Karpas-422 (cell line): ENCODE measurements at regions not wholly inside any gene's neighbourhood (a gene's known extent, or its start where the extent isn't known, plus 50 kb on each side); places are given as distances from the start of the nearest gene placed in this dataset.

ENCODE experiments used
- DNase-seq: peaks from one replicate; pipeline ENCODE4 v3.0.0-alpha.2; 2015
- H2AFZ ChIP-seq: fragments of 200-600 bp; sonication (generic); 2 replicates; pipeline ENCODE4 v1.6.1; 2014; ENCODE audit warnings: antibody characterized with exemption, low read length, mixed read lengths
- H3K27ac ChIP-seq: fragments of 200-600 bp; sonication (generic); 2 replicates; pipeline ENCODE4 v1.5.1; 2014; ENCODE audit warnings: mild to moderate bottlenecking, low read length, moderate library complexity
- H3K27me3 ChIP-seq: fragments of 200-600 bp; sonication (generic); 2 replicates; pipeline ENCODE4 v1.6.1; 2014; ENCODE audit warnings: low read length, mixed read lengths
- H3K36me3 ChIP-seq: fragments of 200-600 bp; sonication (generic); 2 replicates; pipeline ENCODE4 v1.6.1; 2014; ENCODE audit warnings: low read length, mixed read lengths; ENCODE audit not compliant: insufficient read depth
- H3K4me1 ChIP-seq: fragments of 200-600 bp; sonication (generic); 2 replicates; pipeline ENCODE4 v1.6.1; 2014; ENCODE audit warnings: mild to moderate bottlenecking, low read length, mixed read lengths
- H3K4me2 ChIP-seq: fragments of 200-600 bp; sonication (generic); 2 replicates; pipeline ENCODE4 v1.6.1; 2014; ENCODE audit warnings: low read length, low read depth, mild to moderate bottlenecking; ENCODE audit not compliant: poor library complexity, severe bottlenecking
- H3K4me3 ChIP-seq: fragments of 200-600 bp; sonication (generic); 2 replicates; pipeline ENCODE4 v1.5.1; 2014; ENCODE audit warnings: mild to moderate bottlenecking, antibody characterized with exemption, low read length, mixed read lengths
- H3K79me2 ChIP-seq: fragments of 200-600 bp; sonication (generic); 2 replicates; pipeline ENCODE4 v1.6.1; 2014; ENCODE audit warnings: mild to moderate bottlenecking, low read length, mixed read lengths
- H3K9ac ChIP-seq: fragments of 200-600 bp; sonication (generic); 2 replicates; pipeline ENCODE4 v1.6.0; 2014; ENCODE audit warnings: low read length
- H3K9me2 ChIP-seq: fragments of 200-600 bp; sonication (generic), shearing (Covaris generic); replicated peaks from 2 replicates; pipeline ENCODE4 v1.6.0; 2014; ENCODE audit warnings: mild to moderate bottlenecking, low read length, moderate library complexity; ENCODE audit not compliant: insufficient read depth
- H3K9me3 ChIP-seq: fragments of 300-700, 200-600 bp; sonication (generic); 2 replicates; pipeline ENCODE4 v1.6.1; 2014; ENCODE audit warnings: low read length, mixed read lengths
- H4K20me1 ChIP-seq: fragments of 200-600 bp; sonication (generic); 2 replicates; pipeline ENCODE4 v1.6.1; 2014; ENCODE audit warnings: mild to moderate bottlenecking, antibody characterized with exemption, low read length, low read depth; ENCODE audit not compliant: insufficient read depth

DNA sequence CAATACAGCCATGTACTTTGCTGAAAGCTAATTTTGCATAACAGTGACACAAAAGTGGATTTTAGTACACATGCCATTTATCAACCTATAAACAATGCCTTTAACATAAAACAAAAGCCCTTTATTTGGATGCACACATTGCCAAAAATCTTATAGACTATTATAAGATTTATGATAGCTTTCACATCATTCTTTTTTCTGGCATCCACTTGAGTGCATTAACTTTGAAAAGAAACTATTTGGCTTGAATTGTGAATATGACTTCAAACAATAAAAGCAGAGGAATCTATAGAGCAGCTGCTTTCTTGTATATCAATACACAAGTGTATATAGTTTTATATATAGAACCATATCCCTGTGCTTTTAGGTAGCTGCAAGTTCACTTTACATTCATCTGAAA lies 577.4 kb downstream of the CBLN2 start:
- no peak overlapping the region for H3K4me3 ChIP-seq
- H3K9ac ChIP-seq: no peak overlapping the region
- H3K36me3 ChIP-seq: no peaks in the 10 kb centered on the region
- H3K27me3 ChIP-seq: no peaks in the 10 kb centered on the region
- no peak for DNase-seq
- H3K4me1 ChIP-seq: no peaks in the 10 kb centered on the region
- no peaks in the 10 kb centered on the region for H4K20me1 ChIP-seq
- H3K4me2 ChIP-seq: no peak overlapping the region
- no peak overlapping the region for H2AFZ ChIP-seq
- no peaks in the 10 kb centered on the region for H3K9me2 ChIP-seq
- H3K9me3 ChIP-seq: peaks cover 77% of the 10 kb centered on the region
- no peak overlapping the region for H3K27ac ChIP-seq
- no peaks in the 10 kb centered on the region for H3K79me2 ChIP-seq

DNA sequence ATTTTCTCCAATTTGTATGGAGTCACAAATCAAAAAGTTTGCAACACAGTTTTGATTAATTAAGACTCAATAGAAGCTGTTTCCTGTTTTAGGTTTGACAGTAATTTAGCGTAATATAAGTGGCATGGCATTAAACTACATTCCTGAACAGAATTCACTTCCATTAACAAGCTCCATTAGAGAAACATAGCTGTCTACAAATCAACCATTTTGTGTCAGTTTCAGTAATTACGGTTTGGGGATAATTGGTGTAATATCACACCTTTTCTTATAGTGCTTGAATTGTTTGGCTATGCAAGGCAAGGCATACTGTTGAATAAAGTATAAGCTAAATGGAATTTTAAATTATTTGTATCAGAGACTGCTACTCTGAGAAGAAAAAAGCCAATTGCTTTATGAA lies 585.5 kb downstream of the CBLN2 start:
- Histone ChIP-seq H3K27ac (no peak overlapping the region), H4K20me1 (no peaks in the 10 kb centered on the region), H3K4me3 (no peak overlapping the region), H3K36me3 (no peaks in the 10 kb centered on the region), H3K9ac (no peak overlapping the region), H3K79me2 (no peaks in the 10 kb centered on the region), H3K9me3 (peaks cover 55% of the 10 kb centered on the region), H3K9me2 (no peaks in the 10 kb centered on the region), H2AFZ (no peak overlapping the region), H3K4me1 (no peaks in the 10 kb centered on the region), H3K27me3 (no peaks in the 10 kb centered on the region), H3K4me2 (no peak overlapping the region)
- DNase-seq: no peak

DNA sequence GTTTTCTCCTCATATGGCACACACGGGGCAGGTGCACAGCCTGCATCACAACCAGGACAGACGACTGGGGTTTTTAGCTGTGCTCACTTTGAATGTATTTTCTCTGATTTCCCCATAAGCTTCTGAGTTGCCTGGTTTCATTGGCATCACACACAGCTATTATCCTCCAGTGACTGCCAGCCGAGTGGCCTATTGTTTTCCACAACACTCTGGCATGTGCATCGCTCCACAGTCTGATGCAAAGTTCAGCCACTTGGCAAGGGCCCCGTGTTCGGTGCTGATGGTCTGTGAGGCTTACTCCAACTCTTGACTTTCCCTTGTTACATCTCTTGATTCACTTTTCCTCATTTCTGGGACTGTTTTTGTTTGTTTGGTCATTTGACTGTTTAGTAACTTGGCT lies 593.1 kb downstream of the CBLN2 start:
- Histone ChIP-seq H3K9me3 (peaks cover 57% of the 10 kb centered on the region), H3K27ac (no peak overlapping the region), H3K9ac (no peak overlapping the region), H4K20me1 (no peaks in the 10 kb centered on the region), H3K4me2 (no peak overlapping the region), H3K27me3 (no peaks in the 10 kb centered on the region), H3K79me2 (no peaks in the 10 kb centered on the region), H3K4me1 (no peaks in the 10 kb centered on the region), H3K4me3 (no peak overlapping the region), H2AFZ (no peak overlapping the region), H3K9me2 (no peaks in the 10 kb centered on the region), H3K36me3 (no peaks in the 10 kb centered on the region)
- DNase-seq: no peak

DNA sequence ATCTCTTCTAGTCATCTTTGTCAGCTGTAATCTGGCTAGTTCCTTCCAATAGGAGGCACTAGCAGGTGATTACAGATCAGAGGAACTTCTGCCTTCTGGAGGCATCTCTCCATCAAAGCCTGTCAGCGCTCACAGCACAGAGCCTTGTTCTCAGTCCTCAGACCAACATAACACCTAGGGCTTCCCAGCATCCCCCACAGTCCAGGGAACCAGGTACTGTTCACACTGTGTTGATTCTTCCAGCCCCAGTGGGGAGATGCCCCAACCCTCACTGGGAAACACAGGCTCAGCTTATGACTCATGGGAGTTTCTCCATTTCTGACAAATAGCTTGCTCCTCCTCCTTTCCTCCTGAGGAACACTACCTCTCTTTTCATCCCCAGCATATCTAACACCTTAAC lies 601.7 kb downstream of the CBLN2 start:
- Histone ChIP-seq H2AFZ (no peak overlapping the region), H3K27ac (no peak overlapping the region), H4K20me1 (no peaks in the 10 kb centered on the region), H3K9ac (no peak overlapping the region), H3K36me3 (no peaks in the 10 kb centered on the region), H3K4me2 (no peak overlapping the region), H3K4me3 (no peak overlapping the region), H3K4me1 (no peaks in the 10 kb centered on the region), H3K79me2 (no peaks in the 10 kb centered on the region), H3K9me2 (no peaks in the 10 kb centered on the region), H3K9me3 (peaks cover 59% of the 10 kb centered on the region), H3K27me3 (no peaks in the 10 kb centered on the region)
- no peak for DNase-seq

DNA sequence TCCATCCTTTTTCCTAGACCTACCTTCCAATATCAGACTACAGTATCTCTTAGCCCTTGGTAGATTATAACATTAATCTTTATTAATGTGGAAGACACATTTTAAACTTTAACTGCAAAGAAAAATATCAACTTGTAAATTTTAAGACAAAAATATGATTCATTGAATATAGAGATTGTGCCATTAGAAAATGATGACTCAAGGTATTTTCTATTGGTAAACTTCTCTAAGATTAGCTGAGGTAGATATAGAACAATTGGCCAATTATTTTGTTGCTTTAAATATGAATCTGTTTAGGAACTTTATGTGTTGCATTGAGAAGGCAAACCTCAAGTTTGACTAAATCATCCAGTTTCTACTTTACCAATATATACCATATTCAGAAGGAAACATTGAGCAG lies 604.7 kb downstream of the CBLN2 start:
- Histone ChIP-seq H3K9me3 (peaks cover 51% of the 10 kb centered on the region), H2AFZ (no peak overlapping the region), H3K4me3 (no peak overlapping the region), H3K79me2 (no peaks in the 10 kb centered on the region), H4K20me1 (no peaks in the 10 kb centered on the region), H3K9me2 (no peaks in the 10 kb centered on the region), H3K27ac (no peak overlapping the region), H3K9ac (no peak overlapping the region), H3K27me3 (no peaks in the 10 kb centered on the region), H3K4me1 (no peaks in the 10 kb centered on the region), H3K4me2 (no peak overlapping the region), H3K36me3 (no peaks in the 10 kb centered on the region)
- DNase-seq: no peak

DNA sequence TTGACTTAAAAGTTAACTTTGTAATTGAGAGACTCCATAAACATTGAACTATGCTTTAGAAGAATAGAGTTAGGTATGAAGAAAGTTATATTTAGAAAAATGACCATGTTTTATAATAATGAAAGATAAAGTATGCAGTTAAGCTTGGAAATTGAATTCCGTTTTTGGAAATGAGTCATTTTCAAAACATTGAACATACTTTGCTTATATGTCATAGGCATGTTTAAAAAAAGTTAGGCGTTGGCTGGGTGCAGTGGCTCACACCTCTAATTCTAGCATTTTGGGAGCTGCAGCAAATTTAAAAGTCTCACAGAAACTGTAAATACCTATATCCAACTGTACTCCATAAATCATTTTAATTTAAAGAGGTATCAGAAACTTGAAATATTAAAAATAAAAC lies 607.4 kb downstream of the CBLN2 start:
- Histone ChIP-seq H2AFZ (no peak overlapping the region), H3K79me2 (no peaks in the 10 kb centered on the region), H3K9me3 (peaks cover 53% of the 10 kb centered on the region), H3K36me3 (no peaks in the 10 kb centered on the region), H3K9ac (no peak overlapping the region), H3K4me1 (no peaks in the 10 kb centered on the region), H3K4me3 (no peak overlapping the region), H3K4me2 (no peak overlapping the region), H4K20me1 (no peaks in the 10 kb centered on the region), H3K27ac (no peak overlapping the region), H3K27me3 (no peaks in the 10 kb centered on the region), H3K9me2 (no peaks in the 10 kb centered on the region)
- DNase-seq: no peak

DNA sequence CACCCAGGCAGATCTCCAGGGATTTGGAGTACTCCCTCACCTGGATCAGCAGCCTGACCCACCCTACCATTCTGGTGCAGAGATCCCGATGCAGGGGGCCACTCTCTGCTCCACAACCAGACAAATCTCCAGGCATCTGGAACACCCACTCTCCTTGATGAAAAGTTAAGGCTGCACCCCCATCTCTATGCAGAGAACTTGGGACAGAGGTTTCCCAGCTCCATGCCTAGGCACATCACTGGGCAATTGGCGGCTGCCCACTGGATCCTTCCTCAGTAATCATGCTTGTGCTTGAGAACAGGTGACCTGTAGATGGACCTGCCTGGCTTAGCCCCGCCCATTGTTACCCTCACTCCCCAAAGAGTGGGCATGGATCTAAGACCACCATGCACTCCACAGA lies 624.9 kb downstream of the CBLN2 start:
- H3K27me3 ChIP-seq: no peaks in the 10 kb centered on the region
- peaks cover 72% of the 10 kb centered on the region for H3K9me3 ChIP-seq
- no peak overlapping the region for H3K27ac ChIP-seq
- no peaks in the 10 kb centered on the region for H3K36me3 ChIP-seq
- no peaks in the 10 kb centered on the region for H3K9me2 ChIP-seq
- DNase-seq: no peak
- H3K79me2 ChIP-seq: no peaks in the 10 kb centered on the region
- H2AFZ ChIP-seq: no peak overlapping the region
- no peak overlapping the region for H3K4me3 ChIP-seq
- H4K20me1 ChIP-seq: no peaks in the 10 kb centered on the region
- H3K9ac ChIP-seq: no peak overlapping the region
- no peak overlapping the region for H3K4me2 ChIP-seq
- no peaks in the 10 kb centered on the region for H3K4me1 ChIP-seq

DNA sequence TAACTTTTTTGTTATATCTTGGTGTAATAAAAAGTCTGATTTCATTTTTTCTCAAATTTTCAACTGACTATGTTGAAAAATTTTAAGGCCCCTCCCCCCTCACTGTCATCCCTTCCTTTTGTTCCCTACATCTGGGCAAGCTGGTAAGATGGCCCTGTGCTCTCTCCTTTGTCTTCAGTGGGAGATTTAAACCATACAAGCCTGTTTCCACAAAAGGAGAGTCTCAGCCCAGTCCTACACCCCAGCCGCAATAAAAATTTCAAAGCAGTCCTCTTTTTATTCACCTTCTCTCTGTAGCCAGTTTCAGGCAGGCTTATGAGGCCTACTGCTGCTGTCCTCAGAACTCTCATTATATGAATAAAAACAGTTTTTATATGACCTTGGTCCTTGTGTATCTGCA lies 630.5 kb downstream of the CBLN2 start:
- Histone ChIP-seq H3K9me3 (peaks cover 62% of the 10 kb centered on the region), H3K4me3 (no peak overlapping the region), H3K27ac (no peak overlapping the region), H3K9ac (no peak overlapping the region), H3K4me1 (no peaks in the 10 kb centered on the region), H3K9me2 (no peaks in the 10 kb centered on the region), H2AFZ (no peak overlapping the region), H3K4me2 (no peak overlapping the region), H3K36me3 (no peaks in the 10 kb centered on the region), H4K20me1 (no peaks in the 10 kb centered on the region), H3K27me3 (no peaks in the 10 kb centered on the region), H3K79me2 (no peaks in the 10 kb centered on the region)
- DNase-seq: no peak

DNA sequence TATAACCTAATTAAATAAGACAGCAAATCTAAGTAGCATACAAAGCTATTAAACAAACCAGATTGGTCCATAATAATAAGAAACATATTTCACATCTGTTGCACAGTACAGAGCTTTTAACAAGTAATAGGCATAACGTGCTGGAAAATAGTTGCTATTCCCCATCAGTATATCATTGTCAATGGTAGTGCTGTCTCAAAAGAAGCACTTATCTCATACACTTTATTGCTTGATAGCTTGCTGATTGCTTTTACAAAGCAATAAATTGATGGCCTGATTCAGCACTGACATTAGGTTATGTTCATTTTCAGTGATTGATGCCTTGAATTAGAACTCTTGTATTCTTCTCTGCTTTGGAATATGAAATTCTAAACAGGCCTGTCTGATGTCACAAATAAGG lies 641.7 kb downstream of the CBLN2 start:
- Histone ChIP-seq H3K27me3 (no peaks in the 10 kb centered on the region), H3K79me2 (no peaks in the 10 kb centered on the region), H3K9me2 (no peaks in the 10 kb centered on the region), H3K27ac (no peak overlapping the region), H2AFZ (no peak overlapping the region), H3K4me3 (no peak overlapping the region), H3K36me3 (no peaks in the 10 kb centered on the region), H4K20me1 (no peaks in the 10 kb centered on the region), H3K4me2 (no peak overlapping the region), H3K4me1 (no peaks in the 10 kb centered on the region), H3K9ac (no peak overlapping the region), H3K9me3 (peaks cover 53% of the 10 kb centered on the region)
- DNase-seq: no peak
